ENCODE measurements at regions not wholly inside any gene's neighbourhood (a gene's known extent, or its start where the extent isn't known, plus 50 kb on each side); places are given as distances from the start of the nearest gene placed in this dataset.
"Not testable (repeated sequence)": the region's sequence is repeated elsewhere in the genome, so short reads cannot be mapped to it uniquely, and the experiment has no call there.

DNA sequence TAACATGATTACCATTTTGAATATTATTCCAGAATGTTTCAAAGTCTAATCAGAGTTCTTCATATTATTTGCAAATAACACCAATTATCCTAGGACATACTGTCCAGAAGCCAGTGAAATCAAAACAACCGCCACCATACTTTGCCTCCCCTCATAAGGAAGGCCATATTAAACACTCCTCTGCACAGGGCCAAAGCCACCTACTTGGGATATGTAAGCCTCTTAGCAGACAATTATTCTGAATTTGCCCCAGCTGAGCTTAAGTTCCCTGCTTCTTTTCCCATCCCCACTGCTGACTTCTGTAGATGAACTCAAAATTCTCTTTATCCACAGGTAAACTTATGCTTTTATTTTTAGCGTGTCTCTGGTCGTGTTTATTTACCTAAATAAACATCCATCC lies 374.0 kb downstream of the KIF2B start:
- DNase-seq: no peak

DNA sequence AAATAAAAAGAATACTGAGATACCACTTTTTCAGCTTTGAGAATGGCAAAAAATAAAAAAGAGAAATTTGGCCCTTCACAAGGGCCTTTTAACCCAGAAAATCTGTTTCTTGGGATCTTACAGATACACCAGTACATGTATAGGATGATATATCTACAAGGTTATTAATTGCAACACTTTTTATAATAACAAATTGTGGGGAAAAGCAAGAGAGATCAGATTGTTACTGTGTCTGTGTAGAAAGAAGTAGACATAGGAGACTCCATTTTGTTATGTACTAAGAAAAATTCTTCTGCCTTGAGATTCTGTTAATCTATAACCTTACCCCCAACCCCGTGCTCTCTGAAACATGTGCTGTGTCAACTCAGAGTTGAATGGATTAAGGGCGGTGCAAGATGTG lies 378.7 kb downstream of the KIF2B start:
- DNase-seq: not testable (repeated sequence)

DNA sequence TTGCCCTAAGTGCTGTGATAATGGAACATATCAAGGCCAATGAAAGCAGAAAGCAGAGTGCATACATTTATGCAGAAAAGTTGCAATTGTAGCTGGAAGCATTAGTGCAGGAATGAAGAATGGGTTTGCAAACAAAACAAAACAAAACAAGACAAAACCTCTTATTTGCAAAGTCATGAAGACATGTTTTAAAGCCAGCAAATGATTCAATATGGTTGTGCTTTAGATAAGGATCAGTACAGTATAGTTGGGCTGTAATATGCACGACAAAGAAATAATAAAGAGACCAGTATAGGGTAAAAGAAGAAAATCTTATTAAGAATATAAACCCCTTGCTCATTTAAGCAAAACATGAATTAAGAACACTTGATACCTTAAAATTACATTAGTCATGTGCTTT lies 398.1 kb downstream of the KIF2B start:
- DNase-seq: no peak

DNA sequence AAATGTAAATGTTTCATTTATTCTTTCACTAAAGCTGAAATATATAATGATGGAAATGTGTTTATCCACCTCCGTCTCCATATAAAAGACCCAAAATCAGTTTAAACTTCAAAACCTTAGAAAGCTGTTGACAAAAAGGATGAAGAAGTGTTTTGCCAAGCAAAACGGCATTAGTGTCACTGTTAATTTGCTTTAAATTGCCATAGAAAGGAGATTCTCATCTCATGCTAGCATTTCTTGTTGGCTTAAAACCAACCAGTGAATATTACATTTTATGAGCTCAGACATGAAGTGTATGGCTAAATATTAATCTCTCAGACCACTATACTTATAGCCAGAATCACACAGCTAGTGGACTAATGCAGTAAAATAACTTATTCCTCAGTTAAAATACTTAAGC lies 398.8 kb downstream of the KIF2B start:
- no peak for DNase-seq

DNA sequence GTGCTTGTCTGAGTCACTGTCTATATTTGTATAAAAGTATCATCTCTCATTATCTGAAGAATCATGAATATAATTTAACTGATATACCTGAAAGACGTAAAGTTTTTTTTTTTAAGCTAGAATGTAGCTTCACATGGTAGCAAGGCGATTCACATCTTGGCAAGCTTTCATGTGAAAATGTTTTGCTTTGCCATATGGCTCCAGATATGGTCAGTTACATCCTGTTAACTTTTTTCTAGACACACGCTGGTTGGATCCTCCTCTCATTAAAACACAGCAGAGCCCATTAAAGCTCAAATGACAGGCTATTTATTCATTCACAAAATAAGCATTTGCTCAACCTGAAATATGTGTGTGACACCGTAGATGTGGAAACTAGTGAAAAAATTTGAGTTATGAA lies 412.8 kb downstream of the KIF2B start:
- DNase-seq: no peak

DNA sequence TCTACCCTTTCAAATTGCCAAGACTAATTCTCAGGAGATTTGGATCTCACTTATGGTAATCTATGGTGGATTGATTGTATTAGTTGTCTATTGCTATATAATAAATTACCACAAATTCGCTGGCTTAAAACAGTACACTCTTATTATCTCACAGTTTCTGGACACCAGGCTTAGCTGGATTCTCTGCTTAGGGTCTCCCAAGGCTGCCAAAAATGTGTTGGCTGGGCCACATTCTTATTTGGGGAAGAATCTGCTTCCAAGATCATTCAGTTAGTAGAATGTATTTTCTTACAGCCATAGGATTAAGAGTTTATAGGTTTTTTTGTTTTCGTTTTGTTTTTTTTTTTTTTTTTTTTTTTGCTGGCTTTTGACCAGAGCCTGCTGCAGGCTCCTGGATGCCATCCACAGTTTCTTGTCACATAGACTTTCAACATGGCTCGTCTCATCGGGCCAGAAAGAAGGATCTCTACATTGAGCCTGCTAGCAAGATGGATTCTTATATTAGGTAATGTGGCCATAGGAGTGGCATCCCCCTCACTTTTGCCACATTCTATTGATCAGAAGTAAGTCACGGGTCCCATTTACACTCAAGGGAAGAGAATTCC lies 415.3 kb downstream of the KIF2B start:
- DNase-seq: no peak

DNA sequence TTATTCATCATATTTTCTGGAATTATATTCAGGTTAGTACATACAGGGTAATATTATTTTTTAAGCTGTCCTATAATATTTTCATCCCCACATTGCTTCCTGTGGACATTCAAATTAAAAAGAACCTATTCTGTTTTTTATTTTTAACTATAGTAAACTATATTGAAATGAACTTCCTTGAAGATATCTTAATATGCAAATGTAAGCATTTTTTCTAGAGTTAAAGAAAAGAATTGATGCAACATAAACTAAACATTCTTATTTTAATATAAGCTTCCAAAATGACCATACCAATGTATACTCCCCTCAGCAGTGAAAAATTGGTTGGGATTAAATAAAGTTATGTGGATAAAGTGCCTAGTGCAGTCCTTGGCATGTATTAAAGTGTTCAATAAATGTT lies 416.6 kb downstream of the KIF2B start:
- DNase-seq: no peak

DNA sequence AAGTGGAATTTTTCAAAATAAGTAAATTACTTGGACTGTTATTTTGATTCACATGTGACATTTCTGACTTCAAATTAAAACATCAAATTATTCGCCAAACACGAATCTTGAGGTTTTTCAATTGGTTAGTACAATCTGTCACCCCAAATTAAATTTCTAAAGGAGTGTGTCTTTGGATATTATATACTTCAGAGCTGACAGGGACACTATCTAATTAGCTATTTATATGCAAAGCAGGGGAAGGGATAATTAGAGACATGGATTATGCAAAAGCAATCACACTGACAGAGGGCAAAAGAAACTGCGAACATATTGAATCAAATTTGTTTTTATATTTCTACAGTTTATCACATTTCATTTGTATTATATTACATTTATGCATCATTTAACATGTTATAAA lies 433.0 kb downstream of the KIF2B start:
- DNase-seq: no peak

DNA sequence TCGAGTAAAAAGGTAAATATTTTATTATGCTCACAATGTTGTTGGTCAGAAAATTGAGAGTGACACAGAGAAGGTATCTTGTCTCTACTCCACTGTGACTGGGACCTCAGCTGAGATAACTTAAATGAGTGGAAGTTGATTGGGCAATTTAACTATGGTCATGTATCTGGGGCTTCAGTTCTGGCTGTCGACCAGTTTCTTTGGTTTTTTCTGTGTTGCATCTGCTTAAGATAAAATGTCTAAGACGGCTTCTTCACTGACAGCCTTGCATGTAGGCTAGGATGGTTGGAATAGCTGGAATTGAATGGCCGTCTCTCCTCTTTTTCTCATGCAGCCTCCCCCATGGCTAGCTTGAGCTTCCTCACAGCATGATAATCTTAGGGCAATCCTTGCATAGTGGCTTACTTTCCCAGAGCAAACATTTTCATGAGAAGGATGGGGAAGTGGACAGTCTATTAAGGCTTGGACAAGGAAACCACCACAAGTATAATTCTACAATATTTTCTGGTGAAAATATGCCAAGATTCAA lies 433.7 kb downstream of the KIF2B start:
- no peak for DNase-seq

DNA sequence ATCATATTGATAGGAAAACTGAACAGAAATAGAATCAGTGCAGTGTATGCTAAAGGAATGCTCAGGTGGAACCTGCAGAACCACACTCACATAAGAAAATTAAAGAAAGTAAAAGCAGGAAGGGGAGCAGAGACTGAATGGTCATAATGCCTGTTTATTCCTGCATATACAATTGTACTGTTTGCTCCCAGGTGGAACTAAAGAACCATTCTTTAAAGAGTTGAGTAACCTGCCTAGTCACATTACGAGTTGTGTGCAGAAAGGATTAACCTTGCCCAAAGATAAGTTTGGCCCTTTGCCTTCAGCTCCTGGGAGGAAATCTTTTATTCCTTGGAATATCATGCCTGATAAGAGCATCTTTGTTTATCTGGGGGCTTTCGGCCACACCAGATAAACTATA lies 434.7 kb downstream of the KIF2B start:
- no peak for DNase-seq

DNA sequence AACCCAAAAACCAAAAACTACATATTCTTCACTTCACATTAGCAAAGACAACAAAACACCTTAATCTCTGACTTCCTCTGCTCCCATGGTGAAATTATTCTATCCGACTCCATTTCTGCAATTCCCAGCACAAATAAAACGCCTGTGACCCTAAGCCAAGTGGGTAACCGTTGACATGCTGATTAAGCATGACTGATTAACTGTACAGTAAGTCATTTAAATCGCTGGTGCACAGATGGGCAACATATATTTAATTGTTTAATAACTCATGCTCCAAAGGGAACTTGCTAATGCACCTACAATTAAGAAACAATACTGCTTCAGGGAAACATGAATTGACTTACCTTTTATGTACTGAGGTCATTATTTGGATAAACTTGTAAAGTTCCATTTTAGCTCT lies 436.7 kb downstream of the KIF2B start:
- no peak for DNase-seq

DNA sequence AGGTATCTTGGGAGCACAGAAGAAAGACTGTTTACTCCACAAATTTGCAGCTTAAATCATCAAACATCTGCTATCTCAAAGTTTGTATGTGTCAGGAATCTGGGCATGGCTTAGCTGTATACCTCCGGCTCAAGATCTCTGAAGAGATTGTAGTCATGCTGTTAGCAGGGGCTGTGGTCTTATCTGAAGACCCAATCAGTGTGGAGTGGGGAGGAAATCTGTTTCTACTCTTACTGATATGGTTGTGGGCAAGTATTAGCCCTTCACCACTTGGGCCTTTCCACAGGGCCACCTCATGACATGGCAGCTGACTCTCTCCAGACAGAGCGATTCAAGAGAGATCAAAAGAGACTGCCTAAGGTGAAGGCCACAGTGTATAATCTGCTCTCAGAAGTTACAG lies 438.7 kb downstream of the KIF2B start:
- DNase-seq: no peak

DNA sequence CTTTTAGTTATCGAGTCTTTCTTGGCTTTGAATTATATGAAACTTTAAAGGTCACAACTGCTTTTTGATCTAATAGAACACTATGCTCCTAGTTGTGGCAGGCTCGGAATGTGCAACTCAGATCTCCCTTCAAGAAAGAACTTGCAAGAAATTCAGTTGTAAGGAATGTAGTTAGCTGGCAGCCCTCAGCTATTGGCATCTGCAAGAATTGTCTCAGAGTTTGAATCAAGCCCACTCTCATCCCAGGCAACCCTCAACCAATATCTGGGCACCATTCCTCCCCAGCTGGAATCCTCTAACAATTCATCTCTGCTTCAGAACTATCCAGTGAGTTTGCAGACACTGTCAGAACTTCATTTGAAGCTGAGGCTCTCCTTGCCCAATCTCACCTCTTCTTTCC lies 447.2 kb downstream of the KIF2B start:
- no peak for DNase-seq

DNA sequence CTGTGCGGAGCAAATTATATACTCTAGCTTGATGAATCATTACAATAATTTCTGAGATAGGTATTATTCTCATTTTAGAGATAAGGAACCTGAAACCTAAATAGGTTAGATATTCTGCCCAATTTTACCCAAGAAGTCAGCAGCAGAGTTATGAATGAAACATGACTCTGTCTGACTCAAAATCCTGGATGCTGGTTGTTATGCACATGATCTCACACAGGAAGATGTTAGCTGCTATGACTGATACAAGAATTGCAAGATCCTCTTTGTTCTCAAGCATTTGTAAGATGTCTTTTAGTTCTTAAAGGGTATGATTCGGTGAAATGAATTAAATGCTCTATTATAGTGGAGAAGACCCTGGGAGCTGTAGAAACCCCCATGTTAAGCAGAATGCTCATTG lies 447.8 kb downstream of the KIF2B start:
- DNase-seq: no peak

DNA sequence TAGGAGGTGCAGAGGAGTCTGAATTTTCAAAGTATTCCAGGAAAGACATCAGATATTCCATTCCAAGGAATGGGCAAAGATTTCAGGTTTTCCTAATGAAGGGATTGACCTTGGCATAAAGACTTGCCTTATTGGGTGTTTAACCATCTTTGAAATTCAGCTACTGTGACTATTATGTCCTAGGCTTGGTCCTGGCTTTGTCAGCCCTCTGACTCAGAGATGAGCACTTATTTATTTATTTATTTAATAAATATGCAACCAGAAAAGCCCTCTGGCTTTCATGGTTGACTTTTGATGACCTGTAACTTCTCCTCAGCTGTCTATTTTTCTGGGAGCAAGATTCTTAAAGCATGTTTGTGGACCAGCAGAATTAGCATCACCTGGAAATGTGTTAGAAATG lies 455.1 kb downstream of the KIF2B start:
- no peak for DNase-seq

DNA sequence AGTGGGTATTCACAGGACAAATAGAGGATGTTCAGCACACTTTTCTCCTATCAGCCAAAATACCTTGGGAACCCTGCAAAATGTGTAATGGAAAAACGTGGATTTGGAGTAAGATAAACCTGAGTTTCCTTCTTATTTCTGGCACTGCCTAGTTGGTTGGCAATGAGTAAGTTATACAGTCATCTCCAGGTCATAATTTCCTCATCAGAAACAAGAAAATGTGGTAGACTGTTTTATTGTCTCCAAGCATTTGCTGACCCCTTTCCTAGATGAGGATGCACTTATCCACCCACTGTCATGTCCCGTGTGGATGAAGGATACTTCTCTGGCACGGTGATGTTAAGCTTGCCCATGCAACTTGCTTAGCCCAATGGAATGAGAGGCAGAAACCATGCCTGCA lies 458.0 kb downstream of the KIF2B start:
- DNase-seq: no peak

DNA sequence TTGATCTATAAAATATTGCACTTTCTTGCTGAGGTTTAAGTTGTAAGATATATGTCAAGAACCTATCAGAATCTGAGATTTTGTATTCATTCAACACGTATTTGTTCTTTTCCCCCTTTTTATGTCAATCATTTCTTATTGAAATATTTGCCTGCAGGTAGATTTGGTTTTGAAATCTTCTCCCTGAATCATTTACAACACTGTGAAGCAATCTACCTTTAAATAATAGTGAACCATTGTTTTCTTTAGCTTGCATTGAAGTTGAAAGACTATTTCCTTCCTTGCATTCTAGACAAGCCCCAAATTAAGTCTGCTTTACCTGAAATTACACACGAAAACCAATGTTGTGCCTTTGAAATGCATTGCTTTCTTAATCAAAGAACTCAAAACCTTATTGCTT lies 460.2 kb downstream of the KIF2B start:
- no peak for DNase-seq

DNA sequence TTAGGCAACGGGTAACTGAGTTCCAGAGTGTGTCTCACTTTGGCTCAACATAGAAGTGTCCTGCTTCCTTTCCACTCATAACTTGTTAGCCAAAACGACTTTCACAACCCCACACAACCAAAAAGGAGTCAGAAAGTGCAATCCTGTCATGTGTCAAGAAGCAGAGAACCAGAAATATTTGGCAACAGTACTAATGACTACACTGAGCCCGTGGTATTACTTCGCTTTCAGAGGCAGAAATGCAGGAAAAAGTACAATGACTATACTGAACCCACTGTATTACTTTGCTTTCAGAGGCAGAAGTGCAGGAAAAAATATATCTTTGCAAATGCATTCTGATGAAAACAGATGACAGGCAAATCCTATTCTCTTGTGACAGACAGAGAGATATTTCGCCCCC lies 484.6 kb downstream of the KIF2B start:
- DNase-seq: no peak

DNA sequence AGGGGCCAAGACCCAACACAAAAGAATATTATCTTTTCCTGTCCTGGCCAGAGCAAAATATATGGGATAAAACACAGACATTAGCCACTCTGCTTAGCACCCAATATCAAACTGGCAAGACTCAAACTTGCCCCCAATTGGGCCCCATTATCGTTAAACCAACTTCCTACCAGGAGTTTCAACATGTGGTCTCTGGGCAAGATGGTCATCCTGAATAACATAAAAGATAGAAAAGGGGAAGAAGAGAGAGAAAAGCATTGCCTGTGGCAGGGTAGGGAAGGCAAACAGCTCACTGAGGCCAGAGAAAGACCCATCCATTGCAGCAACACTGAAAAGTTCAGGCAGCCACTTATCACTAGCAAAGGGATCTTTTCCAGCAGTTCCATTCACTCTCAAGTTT lies 502.1 kb downstream of the KIF2B start:
- DNase-seq: no peak

DNA sequence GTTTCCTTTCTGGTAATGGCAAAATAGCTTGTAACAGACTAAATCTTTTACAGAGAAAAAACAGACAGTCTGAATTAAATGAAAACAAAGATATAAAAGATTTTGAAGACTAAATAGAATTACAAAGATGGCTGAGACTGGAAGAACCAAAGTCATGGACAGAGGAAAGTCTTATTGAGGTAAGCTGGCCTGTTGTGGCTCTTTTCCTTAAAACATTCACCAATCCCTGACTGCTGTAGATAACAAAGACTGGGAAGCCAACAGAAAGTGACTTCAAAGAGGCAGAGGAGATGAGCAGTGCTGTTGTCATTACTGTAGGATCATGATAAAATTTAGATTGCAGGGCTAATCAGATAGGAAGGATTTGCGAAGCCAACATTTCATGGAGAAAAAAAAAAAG lies 517.0 kb downstream of the KIF2B start:
- no peak for DNase-seq

DNA sequence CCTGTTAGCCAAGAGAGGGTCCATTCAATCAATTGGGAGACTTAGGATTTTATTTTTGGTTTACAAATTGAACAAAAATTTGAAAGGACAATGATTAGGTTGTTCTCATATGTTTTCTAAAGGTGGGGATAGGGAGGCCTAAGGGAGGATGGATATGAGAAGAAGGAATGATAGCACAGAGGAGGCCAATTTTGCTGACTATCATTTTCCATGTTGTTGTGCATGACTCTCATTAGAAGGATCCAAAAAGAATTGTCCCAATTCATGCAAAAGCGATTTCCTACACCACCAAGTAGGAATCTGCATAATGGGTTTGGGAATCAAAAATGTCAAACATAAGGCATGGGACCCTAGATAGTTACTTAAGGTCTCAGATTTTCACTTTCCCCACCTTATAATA lies 524.8 kb downstream of the KIF2B start:
- DNase-seq: no peak

DNA sequence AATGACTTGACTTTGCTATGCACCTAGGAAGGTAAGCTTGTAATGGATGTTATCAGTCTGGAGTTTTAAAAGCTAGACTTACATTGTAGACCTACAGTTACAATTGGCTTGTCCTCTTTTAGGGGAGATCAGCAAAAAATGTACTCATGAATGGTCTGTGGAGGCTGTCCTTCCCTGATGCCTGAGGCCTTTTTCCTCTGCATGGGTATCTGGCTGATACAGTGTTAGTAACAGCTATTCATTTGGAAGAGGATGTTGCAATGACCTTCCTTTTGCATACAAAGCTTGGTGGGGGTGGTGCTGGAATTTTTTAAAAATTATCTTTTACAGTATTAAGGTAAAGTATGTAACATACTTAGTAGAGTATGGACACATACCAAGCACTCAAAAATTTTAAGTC lies 525.5 kb downstream of the KIF2B start:
- no peak for DNase-seq

DNA sequence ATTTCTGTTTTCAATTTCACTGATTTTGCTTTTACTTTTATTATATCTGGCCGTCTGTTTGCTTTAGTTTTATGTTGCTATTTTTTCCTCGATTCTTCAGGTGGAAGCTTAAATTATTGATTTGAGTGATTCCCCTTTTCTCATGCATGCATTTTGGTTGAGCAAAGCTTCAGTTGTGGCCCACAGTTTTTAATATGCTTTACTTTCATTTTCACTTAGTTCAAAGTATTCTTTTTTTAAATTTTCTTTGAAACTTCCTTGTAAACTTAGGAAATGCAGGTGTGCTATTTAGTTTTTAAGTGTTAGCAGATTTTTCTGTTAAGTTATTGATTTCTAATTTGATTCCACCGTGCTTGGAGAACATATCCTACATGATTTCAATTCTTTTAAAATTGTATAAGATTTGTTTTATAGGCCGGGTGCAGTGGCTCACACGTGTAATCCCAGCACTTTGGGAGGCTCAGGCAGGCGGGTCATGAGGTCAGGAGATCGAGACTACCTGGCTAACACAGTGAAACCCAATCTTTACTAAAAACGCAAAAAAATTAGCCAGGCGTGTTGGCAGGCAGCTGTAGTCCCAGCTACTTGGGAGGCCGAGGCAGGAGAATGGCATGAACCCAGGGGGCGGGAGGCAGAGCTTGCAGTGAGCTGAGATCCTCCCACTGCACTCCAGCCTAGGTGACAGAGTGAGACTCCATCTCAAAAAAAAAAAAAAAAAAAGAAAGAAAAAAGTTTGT lies 531.2 kb downstream of the KIF2B start:
- DNase-seq: no peak

DNA sequence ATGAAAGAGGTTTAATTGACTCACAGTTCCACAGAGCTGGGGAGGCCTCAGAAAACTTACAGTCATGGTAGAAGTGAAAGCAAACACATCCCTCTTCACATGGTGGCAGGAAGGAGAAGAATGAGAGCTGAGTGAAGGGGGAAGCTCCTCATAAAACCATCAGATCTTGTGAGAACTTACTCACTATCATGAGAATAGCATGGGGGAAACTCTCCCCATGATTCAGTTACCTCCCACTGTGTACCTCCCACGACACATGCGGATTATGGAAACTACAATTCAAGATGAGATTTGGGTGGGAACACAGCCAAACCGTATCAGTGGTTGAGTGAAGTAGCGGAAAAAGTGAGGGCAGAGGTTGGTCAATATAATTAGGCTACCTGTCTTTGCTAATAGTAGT lies 538.3 kb downstream of the KIF2B start:
- DNase-seq: not testable (repeated sequence)

DNA sequence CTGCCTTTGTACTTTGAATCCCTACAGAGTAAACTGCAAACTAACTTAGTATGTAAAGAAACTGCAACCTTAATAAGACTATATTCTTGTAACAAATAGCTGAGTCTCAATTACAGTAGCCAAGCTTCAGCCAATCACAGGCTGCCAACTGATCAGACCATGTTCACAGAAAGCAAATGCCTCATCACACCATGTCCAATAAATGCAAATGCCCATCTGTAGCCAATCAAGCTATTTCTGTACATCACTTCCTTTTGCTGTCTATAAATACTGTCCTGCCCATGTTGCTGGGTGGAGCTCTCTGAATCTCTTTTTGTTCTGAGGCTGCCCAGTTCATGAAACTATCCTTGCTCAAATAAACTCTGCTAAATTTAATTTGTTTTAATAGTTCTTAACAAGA lies 531.7 kb upstream of the TOM1L1 start:
- DNase-seq: no peak
